ENCODE measurements at regions not wholly inside any gene's neighbourhood (a gene's known extent, or its start where the extent isn't known, plus 50 kb on each side); places are given as distances from the start of the nearest gene placed in this dataset.

DNA sequence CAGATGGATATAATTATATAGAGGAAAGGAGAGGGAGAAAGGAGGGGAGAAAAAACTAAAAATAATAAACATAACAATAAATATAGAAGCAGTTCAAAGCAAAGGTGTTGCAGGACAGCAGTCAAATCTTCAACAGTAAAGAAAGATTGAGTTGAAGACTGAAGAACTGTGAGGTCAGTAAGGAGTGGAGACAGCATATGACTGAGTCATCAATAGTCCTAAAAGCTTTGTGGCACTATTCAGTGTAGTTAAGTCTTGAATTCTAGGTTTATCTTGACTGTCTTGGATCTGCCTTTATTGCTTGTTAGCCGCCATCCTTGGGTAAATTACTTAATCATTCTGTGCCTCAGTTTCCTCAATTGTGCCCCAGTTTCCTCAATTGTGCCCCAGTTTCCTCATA is 137.0 kb downstream of the MRPS30 start:
- BruUV-seq (replicated peaks) = no TSS peak
- DNase-seq = no peak
- no peak overlapping the region for H3K27ac Mint-ChIP-seq (ENCODE audit: unreplicated experiment)
- H3K9me3 ChIP-seq = no peaks in the 10 kb centered on the region
- no peaks in the 10 kb centered on the region for H3K36me3 ChIP-seq (ENCODE audit: control insufficient read depth, insufficient read depth, low read length)
- ChIA-PET POLR2A (no interaction called here), CTCF (no interaction called here)
- H3K4me3 ChIP-seq (ENCODE audit: low read depth, low read length) = no peak overlapping the region
- H3K36me3 Mint-ChIP-seq (ENCODE audit: insufficient read depth, unreplicated experiment) = no peaks in the 10 kb centered on the region
- no peaks in the 10 kb centered on the region for H3K27me3 ChIP-seq (replicated peaks; ENCODE audit: control insufficient read depth, insufficient read depth, low read length)
- no peaks in the 10 kb centered on the region for H3K4me1 ChIP-seq
- H3K27me3 Mint-ChIP-seq (ENCODE audit: insufficient read depth, unreplicated experiment) = no peaks in the 10 kb centered on the region
- no peaks in the 10 kb centered on the region for H3K4me1 Mint-ChIP-seq (ENCODE audit: low read depth, unreplicated experiment)
- intact Hi-C loops (cut with micrococcal nuclease; ENCODE audit: unreplicated experiment) = no loop called here
- no peaks in the 10 kb centered on the region for H3K9me3 Mint-ChIP-seq (ENCODE audit: unreplicated experiment)
- no peak overlapping the region for H3K4me3 Mint-ChIP-seq (ENCODE audit: unreplicated experiment)
- TF ChIP-seq, protein P1, sequence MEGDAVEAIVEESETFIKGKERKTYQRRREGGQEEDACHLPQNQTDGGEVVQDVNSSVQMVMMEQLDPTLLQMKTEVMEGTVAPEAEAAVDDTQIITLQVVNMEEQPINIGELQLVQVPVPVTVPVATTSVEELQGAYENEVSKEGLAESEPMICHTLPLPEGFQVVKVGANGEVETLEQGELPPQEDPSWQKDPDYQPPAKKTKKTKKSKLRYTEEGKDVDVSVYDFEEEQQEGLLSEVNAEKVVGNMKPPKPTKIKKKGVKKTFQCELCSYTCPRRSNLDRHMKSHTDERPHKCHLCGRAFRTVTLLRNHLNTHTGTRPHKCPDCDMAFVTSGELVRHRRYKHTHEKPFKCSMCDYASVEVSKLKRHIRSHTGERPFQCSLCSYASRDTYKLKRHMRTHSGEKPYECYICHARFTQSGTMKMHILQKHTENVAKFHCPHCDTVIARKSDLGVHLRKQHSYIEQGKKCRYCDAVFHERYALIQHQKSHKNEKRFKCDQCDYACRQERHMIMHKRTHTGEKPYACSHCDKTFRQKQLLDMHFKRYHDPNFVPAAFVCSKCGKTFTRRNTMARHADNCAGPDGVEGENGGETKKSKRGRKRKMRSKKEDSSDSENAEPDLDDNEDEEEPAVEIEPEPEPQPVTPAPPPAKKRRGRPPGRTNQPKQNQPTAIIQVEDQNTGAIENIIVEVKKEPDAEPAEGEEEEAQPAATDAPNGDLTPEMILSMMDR (IDR thresholded peaks at IDR 0.05; ENCODE audit: insufficient read depth in 1 of 2, low read depth in 1 of 2, low read length in 1 of 2, severe bottlenecking in 1 of 2, unreplicated experiment in 1 of 2) = no peak

DNA sequence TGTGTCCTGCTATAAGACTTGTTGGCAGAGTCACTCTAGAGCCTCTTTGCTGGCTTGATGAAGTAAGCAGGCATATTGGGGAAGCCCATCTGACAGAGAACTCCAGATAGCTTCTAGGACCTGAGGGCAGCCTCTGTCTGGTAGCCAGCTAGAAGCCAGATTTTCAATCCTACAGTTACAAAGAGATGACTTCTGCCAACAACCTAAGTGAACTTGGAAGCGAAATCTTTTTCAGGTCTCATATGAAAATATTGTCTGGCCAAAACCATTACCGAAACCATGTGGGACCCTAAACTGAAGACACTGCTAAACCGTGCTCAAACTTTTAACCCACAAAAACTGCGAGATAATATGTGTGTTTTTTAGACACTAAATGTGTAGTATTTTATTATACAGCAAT is 140.9 kb downstream of the MRPS30 start:
- H3K9me3 ChIP-seq = no peaks in the 10 kb centered on the region
- no TSS peak for BruUV-seq (replicated peaks)
- Mint-ChIP-seq H3K27me3 (ENCODE audit: insufficient read depth, unreplicated experiment) (no peaks in the 10 kb centered on the region), H3K9me3 (ENCODE audit: unreplicated experiment) (no peaks in the 10 kb centered on the region), H3K27ac (ENCODE audit: unreplicated experiment) (no peak overlapping the region), H3K36me3 (ENCODE audit: insufficient read depth, unreplicated experiment) (no peaks in the 10 kb centered on the region), H3K4me1 (ENCODE audit: low read depth, unreplicated experiment) (no peaks in the 10 kb centered on the region), H3K4me3 (ENCODE audit: unreplicated experiment) (no peak overlapping the region)
- no peak for DNase-seq
- ChIA-PET CTCF (no interaction called here), POLR2A (no interaction called here)
- H3K4me1 ChIP-seq = no peaks in the 10 kb centered on the region
- H3K4me3 ChIP-seq (ENCODE audit: low read depth, low read length) = no peak overlapping the region
- TF ChIP-seq, protein P1 (IDR thresholded peaks at IDR 0.05; ENCODE audit: insufficient read depth in 1 of 2, low read depth in 1 of 2, low read length in 1 of 2, severe bottlenecking in 1 of 2, unreplicated experiment in 1 of 2) = no peak
- intact Hi-C loops (cut with micrococcal nuclease; ENCODE audit: unreplicated experiment) = no loop called here
- H3K27me3 ChIP-seq (replicated peaks; ENCODE audit: control insufficient read depth, insufficient read depth, low read length) = no peaks in the 10 kb centered on the region
- no peaks in the 10 kb centered on the region for H3K36me3 ChIP-seq (ENCODE audit: control insufficient read depth, insufficient read depth, low read length)

DNA sequence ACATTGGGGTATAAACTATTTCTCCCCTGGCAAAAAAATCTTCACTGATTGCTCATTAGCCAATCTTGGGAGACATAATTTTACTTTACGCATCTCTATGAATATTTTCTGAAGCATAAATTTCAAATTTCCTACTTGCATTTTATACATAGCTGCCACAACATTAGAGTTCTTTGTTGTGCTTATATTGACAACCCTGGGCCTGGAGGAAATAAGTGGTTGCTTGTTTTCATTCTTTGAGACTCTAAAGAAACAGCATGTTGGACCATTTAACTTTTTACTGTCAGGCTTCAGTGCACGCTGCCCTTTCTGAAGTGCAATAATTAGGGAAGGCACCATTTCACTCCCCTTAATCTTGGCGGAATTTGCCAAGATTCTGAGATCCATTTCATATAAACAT is 142.6 kb downstream of the MRPS30 start:
- BruUV-seq (replicated peaks) = no TSS peak

More for the DNA sequence above, 142.6 kb downstream of the MRPS30 start:
- CTCF ChIA-PET = no interaction called here
- Mint-ChIP-seq H3K27ac (ENCODE audit: unreplicated experiment) (no peak overlapping the region), H3K36me3 (ENCODE audit: insufficient read depth, unreplicated experiment) (no peaks in the 10 kb centered on the region), H3K4me1 (ENCODE audit: low read depth, unreplicated experiment) (no peaks in the 10 kb centered on the region), H3K9me3 (ENCODE audit: unreplicated experiment) (no peaks in the 10 kb centered on the region), H3K4me3 (ENCODE audit: unreplicated experiment) (no peak overlapping the region), H3K27me3 (ENCODE audit: insufficient read depth, unreplicated experiment) (no peaks in the 10 kb centered on the region)
- Histone ChIP-seq H3K9me3 (no peaks in the 10 kb centered on the region), H3K4me3 (ENCODE audit: low read depth, low read length) (no peak overlapping the region), H3K27me3 (replicated peaks; ENCODE audit: control insufficient read depth, insufficient read depth, low read length) (no peaks in the 10 kb centered on the region), H3K4me1 (no peaks in the 10 kb centered on the region), H3K36me3 (ENCODE audit: control insufficient read depth, insufficient read depth, low read length) (no peaks in the 10 kb centered on the region)
- DNase-seq = no peak
- POLR2A ChIA-PET = no interaction called here
- TF ChIP-seq, protein P1 (IDR thresholded peaks at IDR 0.05; ENCODE audit: insufficient read depth in 1 of 2, low read depth in 1 of 2, low read length in 1 of 2, severe bottlenecking in 1 of 2, unreplicated experiment in 1 of 2) = no peak
- intact Hi-C loops (cut with micrococcal nuclease; ENCODE audit: unreplicated experiment) = no loop called here
